GM12873 (cell line): ENCODE measurements at regions not wholly inside any gene's neighbourhood (a gene's known extent, or its start where the extent isn't known, plus 50 kb on each side); places are given as distances from the start of the nearest gene placed in this dataset.

Source experiments
- CTCF ChIP-seq: IDR thresholded peaks from 2 replicates; pipeline ENCODE4 v1.5.1; 2012; ENCODE audit warnings: low read depth, mild to moderate bottlenecking, moderate library complexity, low read length, control low read depth; ENCODE audit not compliant: insufficient read depth; ENCODE audit errors: missing control alignments

GRCh38 chr11:128398517-128399250, 188.7 kb downstream of the ETS1 start:
- TF ChIP-seq CTCF: no peak

GRCh38 chr11:128397362-128397761, 190.0 kb downstream of the ETS1 start:
- no peak for TF ChIP-seq CTCF

- TF ChIP-seq CTCF: no peak
Observed at GRCh38 chr11:128394431-128395089, 192.8 kb downstream of the ETS1 start.

DNA sequence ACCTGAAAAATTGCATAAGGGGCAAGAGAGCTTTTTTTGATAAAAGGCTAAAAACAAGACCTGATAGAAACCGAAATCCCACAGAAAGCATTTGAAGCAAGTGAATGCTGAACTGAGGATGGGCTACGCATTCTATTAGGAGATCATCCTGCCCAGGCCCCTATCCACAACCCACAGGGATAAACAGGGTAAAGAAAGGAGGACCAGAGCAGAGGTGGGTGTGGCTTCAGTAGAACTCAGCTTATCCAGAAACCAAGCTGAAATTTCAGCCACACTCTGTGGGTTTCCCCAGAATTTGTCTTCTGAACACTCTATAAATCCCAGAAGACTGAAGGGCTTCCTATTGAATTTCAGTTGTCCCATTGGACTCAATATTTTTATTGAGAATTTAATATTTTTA, 195.1 kb downstream of the ETS1 start:
- no peak for TF ChIP-seq CTCF

DNA sequence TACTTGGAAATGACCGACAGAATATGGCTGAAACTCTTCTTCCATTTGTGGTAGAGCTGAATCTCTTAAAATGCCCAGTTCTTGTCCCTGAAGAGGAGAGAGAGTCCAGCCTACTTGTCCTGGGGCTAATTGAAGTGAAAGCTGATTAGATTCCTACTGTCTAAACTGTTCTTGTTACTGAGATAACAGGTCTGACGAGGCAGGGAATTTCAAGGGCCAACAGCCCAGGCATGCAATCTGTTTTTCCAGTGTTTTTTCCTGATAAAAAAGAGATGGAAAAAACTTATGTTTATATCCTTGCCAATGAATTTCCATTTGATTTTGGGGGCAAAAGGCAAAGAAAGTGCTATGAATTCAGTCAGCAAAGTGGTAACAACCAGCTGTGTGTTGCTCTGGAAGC, 195.5 kb downstream of the ETS1 start:
- no peak for TF ChIP-seq CTCF

- no peak for TF ChIP-seq CTCF
Observed at GRCh38 chr11:128390246-128390645, 197.1 kb downstream of the ETS1 start.

DNA sequence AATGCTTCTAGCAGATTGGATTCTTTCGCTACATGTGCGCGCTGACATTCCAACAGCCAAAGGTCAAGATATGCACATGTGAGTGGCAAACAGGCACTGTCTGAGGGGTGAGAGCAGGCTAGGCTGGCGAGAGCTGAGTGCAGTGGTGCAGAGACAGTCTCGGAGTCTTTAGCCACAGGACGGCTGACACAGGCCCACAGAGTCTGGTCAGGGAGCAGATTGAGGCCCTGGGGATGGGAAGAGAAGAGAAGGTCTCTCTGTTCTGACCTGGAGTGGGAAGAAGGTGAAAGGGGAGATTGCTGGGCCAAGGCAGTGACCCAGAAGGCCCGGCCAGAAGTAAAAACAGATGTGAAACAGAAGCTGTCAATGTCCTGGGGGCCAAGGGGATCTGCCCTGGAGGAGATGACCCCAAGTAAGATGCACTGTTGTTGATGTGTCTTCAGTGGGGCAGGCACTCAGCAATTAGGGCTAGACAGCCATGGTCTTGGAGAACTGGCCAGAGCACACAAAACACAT, 197.8 kb downstream of the ETS1 start:
- no peak for TF ChIP-seq CTCF
